ENCODE measurements at regions not wholly inside any gene's neighbourhood (a gene's known extent, or its start where the extent isn't known, plus 50 kb on each side); places are given as distances from the start of the nearest gene placed in this dataset.

GRCh38 chr15:62469874-62470688, 305.0 kb upstream of the C2CD4B start:
- no peak overlapping the region for H3K27ac ChIP-seq (ENCODE audit: low read length)
- no peak for TF ChIP-seq EZH2phosphoT487 (IDR thresholded peaks at IDR 0.05; ENCODE audit: low read length)
- TF ChIP-seq EZH2 (optimal IDR thresholded peaks at IDR 0.05; ENCODE audit: low read depth, low read length) = no peak
- TF ChIP-seq CTCF (IDR thresholded peaks at IDR 0.05; ENCODE audit: low read length) = no peak
- no peaks in the 10 kb centered on the region for H3K9me3 ChIP-seq (replicated peaks; ENCODE audit: insufficient read depth, low read length)
- no peaks in the 10 kb centered on the region for H3F3A ChIP-seq (ENCODE audit: insufficient read depth, low read length)
- H3K9me2 ChIP-seq (replicated peaks; ENCODE audit: insufficient read depth, low read length) = no peaks in the 10 kb centered on the region
- H3K79me2 ChIP-seq (ENCODE audit: low read length) = no peaks in the 10 kb centered on the region
- H3K9ac ChIP-seq (ENCODE audit: low read length) = no peak overlapping the region
- no peak for DNase-seq
- no peaks in the 10 kb centered on the region for H3K4me1 ChIP-seq (ENCODE audit: low read length)
- no peak overlapping the region for H3K4me2 ChIP-seq (ENCODE audit: low read depth, low read length)
- H3K36me3 ChIP-seq (replicated peaks; ENCODE audit: insufficient read depth, low read length) = no peaks in the 10 kb centered on the region
- no peaks in the 10 kb centered on the region for H4K20me1 ChIP-seq (ENCODE audit: insufficient read depth, low read length)
- H3K4me3 ChIP-seq (ENCODE audit: low read length) = no peak overlapping the region
- no peaks in the 10 kb centered on the region for H3K27me3 ChIP-seq (replicated peaks; ENCODE audit: insufficient read depth, low read length)
- H2AFZ ChIP-seq (ENCODE audit: low read length) = no peak overlapping the region

DNA sequence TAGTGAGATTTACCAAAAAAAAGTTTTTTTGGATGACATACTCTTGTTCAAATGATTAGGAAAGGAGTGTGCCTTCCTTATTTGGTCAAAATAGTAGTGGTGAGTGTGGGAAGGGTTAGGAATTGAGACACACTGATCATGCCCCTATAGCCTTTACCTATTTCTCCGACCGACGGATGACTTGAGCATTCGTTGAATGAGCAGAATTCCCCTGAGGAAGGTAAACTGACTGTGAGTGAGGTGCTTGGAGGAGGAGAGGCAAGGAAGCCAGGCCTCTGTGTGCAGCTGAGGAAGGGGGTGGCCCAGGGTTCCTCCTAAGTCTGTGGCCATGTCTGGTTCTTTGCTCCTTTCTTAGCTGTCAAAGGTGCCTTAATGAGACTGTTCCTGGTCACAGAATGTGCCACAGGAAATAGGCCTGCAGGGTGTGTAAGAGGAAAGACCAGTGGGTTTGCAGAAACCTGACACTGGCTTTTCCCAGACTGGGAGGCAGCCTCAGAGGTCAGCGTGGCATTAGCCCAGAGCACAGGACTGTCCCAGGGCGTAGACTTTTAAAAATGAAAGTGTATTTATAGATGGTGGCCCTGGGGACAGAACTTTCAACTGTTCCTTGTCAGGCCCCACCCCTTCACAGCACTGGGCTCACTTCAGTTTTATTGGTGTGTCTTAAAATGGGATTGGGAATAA, 307.7 kb upstream of the C2CD4B start:
- Histone ChIP-seq H2AFZ (ENCODE audit: low read length) (no peak overlapping the region), H3K4me1 (ENCODE audit: low read length) (no peaks in the 10 kb centered on the region), H4K20me1 (ENCODE audit: insufficient read depth, low read length) (no peaks in the 10 kb centered on the region), H3K36me3 (replicated peaks; ENCODE audit: insufficient read depth, low read length) (no peaks in the 10 kb centered on the region), H3K27ac (ENCODE audit: low read length) (no peak overlapping the region), H3F3A (ENCODE audit: insufficient read depth, low read length) (no peaks in the 10 kb centered on the region), H3K9me2 (replicated peaks; ENCODE audit: insufficient read depth, low read length) (no peaks in the 10 kb centered on the region), H3K9me3 (replicated peaks; ENCODE audit: insufficient read depth, low read length) (no peaks in the 10 kb centered on the region), H3K27me3 (replicated peaks; ENCODE audit: insufficient read depth, low read length) (no peaks in the 10 kb centered on the region), H3K4me2 (ENCODE audit: low read depth, low read length) (no peak overlapping the region), H3K4me3 (ENCODE audit: low read length) (no peak overlapping the region), H3K79me2 (ENCODE audit: low read length) (no peaks in the 10 kb centered on the region), H3K9ac (ENCODE audit: low read length) (no peak overlapping the region)
- TF ChIP-seq EZH2 (optimal IDR thresholded peaks at IDR 0.05; ENCODE audit: low read depth, low read length) (no peak), CTCF (IDR thresholded peaks at IDR 0.05; ENCODE audit: low read length) (no peak), EZH2phosphoT487 (IDR thresholded peaks at IDR 0.05; ENCODE audit: low read length) (no peak)
- no peak for DNase-seq

GRCh38 chr15:62474021-62474770, 309.1 kb upstream of the C2CD4B start:
- Histone ChIP-seq H3K36me3 (replicated peaks; ENCODE audit: insufficient read depth, low read length) (no peaks in the 10 kb centered on the region), H3F3A (ENCODE audit: insufficient read depth, low read length) (no peaks in the 10 kb centered on the region), H4K20me1 (ENCODE audit: insufficient read depth, low read length) (no peaks in the 10 kb centered on the region), H3K4me2 (ENCODE audit: low read depth, low read length) (no peak overlapping the region), H3K4me3 (ENCODE audit: low read length) (no peak overlapping the region), H3K27me3 (replicated peaks; ENCODE audit: insufficient read depth, low read length) (no peaks in the 10 kb centered on the region), H2AFZ (ENCODE audit: low read length) (no peak overlapping the region), H3K79me2 (ENCODE audit: low read length) (no peaks in the 10 kb centered on the region), H3K9me2 (replicated peaks; ENCODE audit: insufficient read depth, low read length) (no peaks in the 10 kb centered on the region), H3K4me1 (ENCODE audit: low read length) (no peaks in the 10 kb centered on the region), H3K9ac (ENCODE audit: low read length) (no peak overlapping the region), H3K27ac (ENCODE audit: low read length) (no peak overlapping the region), H3K9me3 (replicated peaks; ENCODE audit: insufficient read depth, low read length) (no peaks in the 10 kb centered on the region)
- TF ChIP-seq EZH2 (optimal IDR thresholded peaks at IDR 0.05; ENCODE audit: low read depth, low read length) (no peak), CTCF (IDR thresholded peaks at IDR 0.05; ENCODE audit: low read length) (no peak), EZH2phosphoT487 (IDR thresholded peaks at IDR 0.05; ENCODE audit: low read length) (no peak)
- DNase-seq = no peak

Measured in MM.1S (cell line).